A673 (cell line): ENCODE measurements at regions not wholly inside any gene's neighbourhood (a gene's known extent, or its start where the extent isn't known, plus 50 kb on each side); places are given as distances from the start of the nearest gene placed in this dataset.

ENCODE experiments used
- BruUV-seq: library from RNA; stranded (reverse); fragments of 400-500 nt; replicated peaks from 2 replicates; lab custom pipeline; 2021; lab: Mats Ljungman, UMichigan
- CTCF ChIA-PET: fragments of 300-600 bp; sonication (Branson Sonifier 250); formaldehyde crosslinking; loops from one replicate; lab custom pipeline; 2022; ENCODE audit warnings: antibody characterized with exemption; lab: Charles Lee
- POLR2A ChIA-PET: fragments of 300-600 bp; sonication (Branson Sonifier 250); formaldehyde crosslinking; loops from one replicate; lab custom pipeline; 2022; ENCODE audit warnings: antibody characterized with exemption; ENCODE audit not compliant: low non-redundant PET; lab: Charles Lee
- DNase-seq: peaks from one replicate; pipeline ENCODE4 v3.0.0-alpha.2; 2015; ENCODE audit warnings: low spot score
- H3K27ac ChIP-seq: fragments of 200-600 bp; sonication (generic); 2 replicates; pipeline ENCODE4 v1.5.1; 2016; ENCODE audit warnings: mixed run types, low read depth, mild to moderate bottlenecking, mixed read lengths, antibody characterized with exemption, low read length; ENCODE audit not compliant: poor library complexity, severe bottlenecking
- H3K27me3 ChIP-seq: fragments of 200-600 bp; sonication (generic); replicated peaks from 2 replicates; pipeline ENCODE4 v1.6.1; 2017; ENCODE audit warnings: mixed run types, low read depth, mild to moderate bottlenecking, mixed read lengths, antibody characterized with exemption, low read length; ENCODE audit not compliant: insufficient read depth, poor library complexity
- H3K36me3 ChIP-seq: fragments of 200-600 bp; sonication (generic); 2 replicates; pipeline ENCODE4 v1.6.1; 2016; ENCODE audit warnings: mixed run types, mild to moderate bottlenecking, mixed read lengths, antibody characterized with exemption, low read length; ENCODE audit not compliant: insufficient read depth, poor library complexity, severe bottlenecking
- H3K4me1 ChIP-seq: fragments of 200-600 bp; sonication (generic); 2 replicates; pipeline ENCODE4 v1.6.1; 2017; ENCODE audit warnings: mixed run types, mild to moderate bottlenecking, mixed read lengths, antibody characterized with exemption, low read length; ENCODE audit not compliant: insufficient read depth, poor library complexity, severe bottlenecking
- H3K4me3 ChIP-seq: fragments of 200-600 bp; sonication (generic); 2 replicates; pipeline ENCODE4 v1.5.1; 2016; ENCODE audit warnings: low read depth, mixed run types, mild to moderate bottlenecking, mixed read lengths, low read length; ENCODE audit not compliant: poor library complexity, severe bottlenecking
- H3K9me3 ChIP-seq: fragments of 200-600 bp; sonication (generic); 2 replicates; pipeline ENCODE4 v1.6.1; 2016; ENCODE audit warnings: mixed run types, low read depth, mild to moderate bottlenecking, mixed read lengths, antibody characterized with exemption, low read length; ENCODE audit not compliant: poor library complexity, severe bottlenecking
- CTCF ChIP-seq: fragments of 300-800, 200-600 bp; sonication (generic); conservative IDR thresholded peaks from 2 replicates; pipeline ENCODE4 v1.5.1; 2017; ENCODE audit warnings: low read depth, mild to moderate bottlenecking, antibody characterized with exemption, low read length, moderate library complexity, mixed read lengths
- EZH2 ChIP-seq: fragments of 200-600 bp; sonication (generic); IDR thresholded peaks from 2 replicates; pipeline ENCODE4 v1.6.1; 2017; ENCODE audit warnings: borderline replicate concordance, low read depth, mild to moderate bottlenecking, mixed read lengths, antibody characterized with exemption, low read length; ENCODE audit not compliant: poor library complexity, severe bottlenecking
- intact Hi-C: fragments of 100-400 bp; cut with micrococcal nuclease; formaldehyde crosslinking; loops from one replicate; pipeline ENCODE4 v1.10.0; 2022; ENCODE audit not compliant: unreplicated experiment

GRCh38 chr6:170483413-170483812, 69.7 kb downstream of the PSMB1 start:
- Histone ChIP-seq H3K36me3 (no peaks in the 10 kb centered on the region), H3K4me3 (no peak overlapping the region), H3K9me3 (no peaks in the 10 kb centered on the region), H3K27me3 (no peaks in the 10 kb centered on the region), H3K4me1 (no peaks in the 10 kb centered on the region), H3K27ac (no peak overlapping the region)
- TF ChIP-seq CTCF (no peak), EZH2 (no peak)
- intact Hi-C loops, result no loop called here
- ChIA-PET CTCF (no interaction called here), POLR2A (no interaction called here)
- DNase-seq, result no peak
- BruUV-seq, result no TSS peak

- POLR2A ChIA-PET, result no interaction called here
Observed at GRCh38 chr6:170480050-170480692, 72.9 kb downstream of the PSMB1 start.

GRCh38 chr6:170476360-170476759, 76.7 kb downstream of the PSMB1 start:
- H3K4me1 ChIP-seq, result no peaks in the 10 kb centered on the region
- H3K4me3 ChIP-seq, result no peak overlapping the region
- TF ChIP-seq EZH2 (no peak), CTCF (no peak)
- no peaks in the 10 kb centered on the region for H3K36me3 ChIP-seq
- no peaks in the 10 kb centered on the region for H3K27me3 ChIP-seq
- ChIA-PET CTCF (no interaction called here), POLR2A (no interaction called here)
- no peak overlapping the region for H3K27ac ChIP-seq
- H3K9me3 ChIP-seq, result no peaks in the 10 kb centered on the region
- no peak for DNase-seq
- no TSS peak for BruUV-seq
- intact Hi-C loops, result no loop called here

More at GRCh38 chr6:170480050-170480692, 72.9 kb downstream of the PSMB1 start:
- no TSS peak for BruUV-seq
- Histone ChIP-seq H3K4me3 (no peak overlapping the region), H3K27me3 (no peaks in the 10 kb centered on the region), H3K36me3 (no peaks in the 10 kb centered on the region), H3K4me1 (no peaks in the 10 kb centered on the region), H3K27ac (no peak overlapping the region), H3K9me3 (no peaks in the 10 kb centered on the region)
- intact Hi-C loops, result no loop called here
- TF ChIP-seq EZH2, result no peak
- TF ChIP-seq CTCF, result 0 out of 2 replicates have a peak, but pooled peaks have one; percentile 9
- CTCF ChIA-PET, result no interaction called here
- DNase-seq, result no peak
